ENCODE measurements at regions not wholly inside any gene's neighbourhood (a gene's known extent, or its start where the extent isn't known, plus 50 kb on each side); places are given as distances from the start of the nearest gene placed in this dataset.

GRCh38 chr3:74538669-74539068 lies 75.8 kb downstream of the CNTN3 start:
- 27% methylated on average over 1 of the region's 1 CpG for WGBS
- TF ChIP-seq CTCF (IDR thresholded peaks at IDR 0.05; ENCODE audit: low read depth, low read length, missing input control) (no peak), REST (IDR thresholded peaks at IDR 0.05) (no peak), EGR1 (IDR thresholded peaks at IDR 0.05; ENCODE audit: low read depth in 2 of 2) (no peak), ZBTB33 (IDR thresholded peaks at IDR 0.05) (no peak), TAF1 (conservative IDR thresholded peaks at IDR 0.05) (no peak), FOXA1 (IDR thresholded peaks at IDR 0.05) (no peak), FOXA2 (IDR thresholded peaks at IDR 0.05) (no peak), MAX (IDR thresholded peaks at IDR 0.05) (no peak), RAD21 (IDR thresholded peaks at IDR 0.05) (no peak), JUND (IDR thresholded peaks at IDR 0.05) (no peak), HNF4G (IDR thresholded peaks at IDR 0.05) (no peak), ATF3 (IDR thresholded peaks at IDR 0.05) (no peak), GABPA (IDR thresholded peaks at IDR 0.05 in 1 of 2, conservative IDR thresholded peaks at IDR 0.05 in 1 of 2) (no peak)

GRCh38 chr3:74537857-74538256 lies 76.6 kb downstream of the CNTN3 start:
- Histone ChIP-seq H3K36me3 (ENCODE audit: control insufficient read depth in 4 of 4, insufficient read depth in 3 of 4, low read depth in 1 of 4, low read length in 3 of 4) (no peaks in the 10 kb centered on the region), H3K9me3 (ENCODE audit: control insufficient read depth in 4 of 4, low read length in 3 of 4) (no peaks in the 10 kb centered on the region), H3K4me1 (ENCODE audit: control insufficient read depth in 4 of 4, insufficient read depth in 4 of 4, low read length in 3 of 4) (peaks cover 0 to 5% (median 1%) of the 10 kb centered on the region in 4 donors), H3K27me3 (ENCODE audit: control insufficient read depth in 4 of 4, insufficient read depth in 4 of 4, low read length in 3 of 4) (no peaks in the 10 kb centered on the region), H3K9ac (ENCODE audit: low read depth in 1 of 2, low read length in 2 of 2) (no peak overlapping the region), H3K27ac (ENCODE audit: low read depth in 1 of 2, low read length in 2 of 2) (no peak overlapping the region), H3K4me3 (ENCODE audit: low read depth in 1 of 3, low read length in 3 of 3) (no peak overlapping the region)
- no peak for DNase-seq (ENCODE audit: low spot score)
- 89% methylated on average over 2 of the region's 2 CpGs for WGBS
- TF ChIP-seq YY1 (IDR thresholded peaks at IDR 0.05) (no peak), FOXA1 (IDR thresholded peaks at IDR 0.05) (no peak), SP1 (IDR thresholded peaks at IDR 0.05) (no peak), MAX (IDR thresholded peaks at IDR 0.05) (no peak), ZBTB33 (IDR thresholded peaks at IDR 0.05) (no peak), NR2F2 (IDR thresholded peaks at IDR 0.05) (no peak), TAF1 (conservative IDR thresholded peaks at IDR 0.05) (no peak), CTCF (IDR thresholded peaks at IDR 0.05; ENCODE audit: low read depth, low read length, missing input control) (no peak), JUND (IDR thresholded peaks at IDR 0.05) (no peak)

More at GRCh38 chr3:74538669-74539068, 75.8 kb downstream of the CNTN3 start:
- Histone ChIP-seq H3K36me3 (ENCODE audit: control insufficient read depth in 4 of 4, insufficient read depth in 3 of 4, low read depth in 1 of 4, low read length in 3 of 4) (no peaks in the 10 kb centered on the region), H3K9ac (ENCODE audit: low read depth in 1 of 2, low read length in 2 of 2) (no peak overlapping the region), H3K4me3 (ENCODE audit: low read depth in 1 of 3, low read length in 3 of 3) (no peak overlapping the region), H3K27ac (ENCODE audit: low read depth in 1 of 2, low read length in 2 of 2) (no peak overlapping the region), H3K4me1 (ENCODE audit: control insufficient read depth in 4 of 4, insufficient read depth in 4 of 4, low read length in 3 of 4) (peaks cover 0 to 5% (median 1%) of the 10 kb centered on the region in 4 donors), H3K27me3 (ENCODE audit: control insufficient read depth in 4 of 4, insufficient read depth in 4 of 4, low read length in 3 of 4) (no peaks in the 10 kb centered on the region), H3K9me3 (ENCODE audit: control insufficient read depth in 4 of 4, low read length in 3 of 4) (no peaks in the 10 kb centered on the region)
- no peak for DNase-seq (ENCODE audit: low spot score)
